NCI-H524 (cell line): ENCODE measurements at regions not wholly inside any gene's neighbourhood (a gene's known extent, or its start where the extent isn't known, plus 50 kb on each side); places are given as distances from the start of the nearest gene placed in this dataset.

ENCODE experiments used
- DNase-seq, 2 experiments: peaks; one replicate each; lab custom pipeline; 2025; lab: John Stamatoyannopoulos, UW

GRCh38 chr4:111595456-111595855 lies 549.8 kb upstream of the FAM241A start:
- peak; percentile 10 to 68 for DNase-seq

GRCh38 chr4:111596491-111596890 lies 548.8 kb upstream of the FAM241A start:
- no peak for DNase-seq

GRCh38 chr4:111601671-111602070 lies 543.6 kb upstream of the FAM241A start:
- DNase-seq = no peak

GRCh38 chr4:111602848-111603247 lies 542.4 kb upstream of the FAM241A start:
- DNase-seq = no peak

- no peak for DNase-seq
These were observed 540.1 kb upstream of the FAM241A start for GRCh38 chr4:111605111-111605510.

GRCh38 chr4:111610681-111611080 lies 534.6 kb upstream of the FAM241A start:
- DNase-seq = peak in 1 of 2 experiments; percentile 8

- no peak for DNase-seq
These were observed 526.3 kb upstream of the FAM241A start for GRCh38 chr4:111618908-111619307.

- no peak for DNase-seq
These were observed 516.8 kb upstream of the FAM241A start for GRCh38 chr4:111628437-111628836.

- peak; percentile 8 to 53 for DNase-seq
These were observed 514.5 kb upstream of the FAM241A start for GRCh38 chr4:111630705-111631104.

GRCh38 chr4:111631215-111631999 lies 513.8 kb upstream of the FAM241A start:
- DNase-seq = peak; percentile 6 to 29

GRCh38 chr4:111632641-111633151 lies 512.6 kb upstream of the FAM241A start:
- peak in 1 of 2 experiments; percentile 37 for DNase-seq

GRCh38 chr4:111633663-111634266 lies 511.5 kb upstream of the FAM241A start:
- peak; percentile 17 to 42 for DNase-seq

GRCh38 chr4:111635646-111636045 lies 509.6 kb upstream of the FAM241A start:
- peak in 1 of 2 experiments; percentile 17 for DNase-seq

GRCh38 chr4:111636961-111637585 lies 508.2 kb upstream of the FAM241A start:
- peak in 1 of 2 experiments; percentile 2 for DNase-seq

- no peak for DNase-seq
These were observed 506.0 kb upstream of the FAM241A start for GRCh38 chr4:111639120-111639690.

- DNase-seq = no peak
These were observed 505.4 kb upstream of the FAM241A start for GRCh38 chr4:111639876-111640275.

- peak; percentile 60 to 69 for DNase-seq
These were observed 503.3 kb upstream of the FAM241A start for GRCh38 chr4:111641813-111642579.

GRCh38 chr4:111648056-111648455 lies 497.2 kb upstream of the FAM241A start:
- no peak for DNase-seq

GRCh38 chr4:111649308-111649707 lies 495.9 kb upstream of the FAM241A start:
- no peak for DNase-seq

GRCh38 chr4:111650146-111650545 lies 495.1 kb upstream of the FAM241A start:
- DNase-seq = no peak

- DNase-seq = peak; percentile 45 to 73
These were observed 494.6 kb upstream of the FAM241A start for GRCh38 chr4:111650674-111651086.

- no peak for DNase-seq
These were observed 493.0 kb upstream of the FAM241A start for GRCh38 chr4:111652236-111652635.
